C4-2B (cell line): ENCODE measurements at regions not wholly inside any gene's neighbourhood (a gene's known extent, or its start where the extent isn't known, plus 50 kb on each side); places are given as distances from the start of the nearest gene placed in this dataset.

Source experiments
- ZFX ChIP-seq: fragments of 450-650 bp; IDR thresholded peaks from 2 replicates; pipeline ENCODE4 v1.6.1; 2017
- TF ChIP-seq, protein P1 (sequence below): fragments of 450-650 bp; conservative IDR thresholded peaks from 2 replicates; pipeline ENCODE4 v1.5.1; 2017; ENCODE audit warnings: mild to moderate bottlenecking

DNA sequence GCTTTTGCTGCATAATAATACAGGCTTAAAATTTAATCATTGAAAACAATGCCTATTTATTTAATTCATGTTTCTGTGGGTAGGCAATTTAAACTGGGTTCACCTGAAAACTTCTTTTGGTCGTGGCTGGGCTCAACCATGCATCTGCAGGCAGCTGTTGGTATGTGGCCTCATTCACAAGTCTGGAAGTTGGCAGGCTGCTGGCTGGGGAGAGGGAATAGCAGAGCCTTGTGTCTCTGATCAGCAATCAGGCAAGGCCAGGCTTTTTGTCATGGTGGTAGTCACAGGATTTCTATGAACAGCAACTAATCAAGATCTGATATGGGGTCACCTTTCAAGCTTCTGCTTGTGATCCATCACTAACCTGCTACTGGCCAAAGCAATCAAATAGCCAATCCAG, 130.1 kb upstream of the KCNJ3 start:
- TF ChIP-seq, protein P1, sequence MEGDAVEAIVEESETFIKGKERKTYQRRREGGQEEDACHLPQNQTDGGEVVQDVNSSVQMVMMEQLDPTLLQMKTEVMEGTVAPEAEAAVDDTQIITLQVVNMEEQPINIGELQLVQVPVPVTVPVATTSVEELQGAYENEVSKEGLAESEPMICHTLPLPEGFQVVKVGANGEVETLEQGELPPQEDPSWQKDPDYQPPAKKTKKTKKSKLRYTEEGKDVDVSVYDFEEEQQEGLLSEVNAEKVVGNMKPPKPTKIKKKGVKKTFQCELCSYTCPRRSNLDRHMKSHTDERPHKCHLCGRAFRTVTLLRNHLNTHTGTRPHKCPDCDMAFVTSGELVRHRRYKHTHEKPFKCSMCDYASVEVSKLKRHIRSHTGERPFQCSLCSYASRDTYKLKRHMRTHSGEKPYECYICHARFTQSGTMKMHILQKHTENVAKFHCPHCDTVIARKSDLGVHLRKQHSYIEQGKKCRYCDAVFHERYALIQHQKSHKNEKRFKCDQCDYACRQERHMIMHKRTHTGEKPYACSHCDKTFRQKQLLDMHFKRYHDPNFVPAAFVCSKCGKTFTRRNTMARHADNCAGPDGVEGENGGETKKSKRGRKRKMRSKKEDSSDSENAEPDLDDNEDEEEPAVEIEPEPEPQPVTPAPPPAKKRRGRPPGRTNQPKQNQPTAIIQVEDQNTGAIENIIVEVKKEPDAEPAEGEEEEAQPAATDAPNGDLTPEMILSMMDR: no peak
- TF ChIP-seq ZFX: no peak
